ENCODE measurements at regions not wholly inside any gene's neighbourhood (a gene's known extent, or its start where the extent isn't known, plus 50 kb on each side); places are given as distances from the start of the nearest gene placed in this dataset.
"Not testable (repeated sequence)": the region's sequence is repeated elsewhere in the genome, so short reads cannot be mapped to it uniquely, and the experiment has no call there.

- DNase-seq (ENCODE audit: insufficient read length) (no peak), FAIRE-seq (no peak)
These were observed 133.7 kb downstream of the KIF4B start for GRCh38 chr5:155147222-155147621.

DNA sequence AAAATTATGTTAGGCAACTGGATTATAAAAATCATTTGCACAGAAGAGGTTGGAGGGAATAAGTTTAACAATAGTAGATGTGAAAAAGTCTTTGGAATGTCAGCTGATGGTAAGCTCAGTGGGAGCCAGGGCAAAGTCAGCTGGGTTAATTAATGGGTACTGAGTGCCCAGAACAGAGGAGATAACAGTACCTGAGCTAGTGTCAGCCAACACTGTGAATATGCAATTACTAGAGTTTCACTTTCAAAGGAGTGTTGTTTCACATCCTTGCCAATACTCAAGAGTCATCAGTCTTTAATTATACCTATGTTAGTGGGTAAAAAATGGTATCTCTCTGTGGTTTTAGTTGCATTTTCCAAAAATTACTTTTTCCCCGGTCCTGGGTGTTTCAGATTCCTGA lies 135.1 kb downstream of the KIF4B start:
- FAIRE-seq (no peak), DNase-seq (ENCODE audit: insufficient read length) (no peak)
- TF ChIP-seq POLR2AphosphoS5 (IDR thresholded peaks at IDR 0.05; ENCODE audit: low read depth, low read length), result no peak
- no peak for TF ChIP-seq TAF1 (IDR thresholded peaks at IDR 0.05; ENCODE audit: borderline replicate concordance, low read depth, low read length)
- no peak for TF ChIP-seq POLR2A (IDR thresholded peaks at IDR 0.05; ENCODE audit: low read depth, low read length)

More at GRCh38 chr5:155147222-155147621, 133.7 kb downstream of the KIF4B start:
- TF ChIP-seq POLR2AphosphoS5 (IDR thresholded peaks at IDR 0.05; ENCODE audit: low read depth, low read length) (no peak), POLR2A (IDR thresholded peaks at IDR 0.05; ENCODE audit: low read depth, low read length) (no peak), TAF1 (IDR thresholded peaks at IDR 0.05; ENCODE audit: borderline replicate concordance, low read depth, low read length) (no peak)

DNA sequence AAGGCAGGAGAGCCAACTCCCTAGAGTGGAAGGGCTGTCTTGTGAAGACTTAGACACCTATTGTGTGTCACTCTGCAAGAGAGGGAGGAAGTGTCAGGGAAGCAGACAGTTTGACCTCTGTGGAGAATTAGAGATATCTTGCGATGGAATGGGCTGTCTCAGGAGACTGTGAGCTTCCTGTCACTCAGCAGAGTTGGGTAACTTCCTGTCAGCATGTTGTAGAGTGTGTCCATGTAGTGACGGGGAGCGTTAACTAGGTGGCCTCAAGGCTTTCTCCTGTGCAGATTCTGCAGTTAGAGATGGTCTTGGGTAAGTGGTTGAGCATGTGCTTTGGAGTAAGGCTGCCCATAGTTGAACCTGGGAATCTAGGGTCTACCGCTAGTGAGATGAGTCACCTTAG lies 136.5 kb downstream of the KIF4B start:
- DNase-seq (ENCODE audit: insufficient read length) (no peak), FAIRE-seq (no peak)
- TF ChIP-seq TAF1 (IDR thresholded peaks at IDR 0.05; ENCODE audit: borderline replicate concordance, low read depth, low read length) (no peak), POLR2AphosphoS5 (IDR thresholded peaks at IDR 0.05; ENCODE audit: low read depth, low read length) (no peak), POLR2A (IDR thresholded peaks at IDR 0.05; ENCODE audit: low read depth, low read length) (no peak)

GRCh38 chr5:155154973-155155372 lies 141.4 kb downstream of the KIF4B start:
- FAIRE-seq (no peak), DNase-seq (ENCODE audit: insufficient read length) (no peak)
- TF ChIP-seq TAF1 (IDR thresholded peaks at IDR 0.05; ENCODE audit: borderline replicate concordance, low read depth, low read length) (no peak), POLR2AphosphoS5 (IDR thresholded peaks at IDR 0.05; ENCODE audit: low read depth, low read length) (no peak), POLR2A (IDR thresholded peaks at IDR 0.05; ENCODE audit: low read depth, low read length) (no peak)

- DNase-seq (ENCODE audit: insufficient read length); FAIRE-seq: not testable (repeated sequence)
These were observed 149.5 kb downstream of the KIF4B start for GRCh38 chr5:155163084-155163483.

- TF ChIP-seq TAF1 (IDR thresholded peaks at IDR 0.05; ENCODE audit: borderline replicate concordance, low read depth, low read length) (no peak), POLR2A (IDR thresholded peaks at IDR 0.05; ENCODE audit: low read depth, low read length) (no peak)
- FAIRE-seq, result no peak
- no peak for DNase-seq (ENCODE audit: insufficient read length)
These were observed 154.2 kb downstream of the KIF4B start for GRCh38 chr5:155167736-155168135.

DNA sequence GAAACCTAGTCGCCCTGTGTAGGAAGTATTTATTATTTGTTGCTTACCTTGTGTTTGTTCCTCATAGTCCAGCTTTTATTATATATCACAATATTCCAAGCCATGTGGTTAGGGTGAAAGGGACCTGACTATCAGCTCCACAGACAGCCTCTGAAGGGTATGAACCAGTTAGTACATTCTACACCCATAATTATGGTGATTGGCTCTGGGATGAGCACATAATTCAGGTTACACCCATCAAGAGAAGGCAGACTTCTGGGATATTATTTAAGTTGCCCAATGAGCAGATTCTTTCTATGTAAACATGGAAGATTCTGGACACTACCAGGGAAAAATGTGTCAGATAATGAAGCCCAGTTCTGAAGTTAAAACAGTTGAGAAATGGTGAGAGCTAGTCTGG lies 168.0 kb downstream of the KIF4B start:
- FAIRE-seq, result no peak
- DNase-seq (ENCODE audit: insufficient read length), result no peak
- TF ChIP-seq TAF1 (IDR thresholded peaks at IDR 0.05; ENCODE audit: borderline replicate concordance, low read depth, low read length), result no peak
- no peak for TF ChIP-seq POLR2A (IDR thresholded peaks at IDR 0.05; ENCODE audit: low read depth, low read length)
- no peak for TF ChIP-seq POLR2AphosphoS5 (IDR thresholded peaks at IDR 0.05; ENCODE audit: low read depth, low read length)

DNA sequence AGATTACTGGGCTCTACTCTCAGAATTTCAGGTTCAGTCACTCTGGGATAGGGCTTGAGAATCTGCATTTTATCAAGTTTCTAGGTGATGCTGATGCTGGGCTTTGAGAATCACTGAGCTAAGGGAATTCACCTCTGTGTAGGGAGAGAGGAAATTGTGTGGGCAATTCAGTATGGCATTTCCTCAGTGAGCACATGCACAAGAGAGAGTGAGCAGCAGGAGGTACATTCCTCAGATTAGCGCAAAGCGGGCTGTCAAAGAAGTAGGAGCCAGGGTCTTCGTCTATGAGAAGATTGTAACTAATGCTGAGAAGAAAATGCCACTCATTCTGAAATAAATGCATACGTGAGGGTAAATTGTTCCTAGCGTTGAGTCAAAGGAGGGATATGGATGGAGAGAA lies 175.9 kb downstream of the KIF4B start:
- DNase-seq (ENCODE audit: insufficient read length), result no peak
- TF ChIP-seq TAF1 (IDR thresholded peaks at IDR 0.05; ENCODE audit: borderline replicate concordance, low read depth, low read length) (no peak), POLR2A (IDR thresholded peaks at IDR 0.05; ENCODE audit: low read depth, low read length) (no peak), POLR2AphosphoS5 (IDR thresholded peaks at IDR 0.05; ENCODE audit: low read depth, low read length) (no peak)
- FAIRE-seq, result no peak

DNA sequence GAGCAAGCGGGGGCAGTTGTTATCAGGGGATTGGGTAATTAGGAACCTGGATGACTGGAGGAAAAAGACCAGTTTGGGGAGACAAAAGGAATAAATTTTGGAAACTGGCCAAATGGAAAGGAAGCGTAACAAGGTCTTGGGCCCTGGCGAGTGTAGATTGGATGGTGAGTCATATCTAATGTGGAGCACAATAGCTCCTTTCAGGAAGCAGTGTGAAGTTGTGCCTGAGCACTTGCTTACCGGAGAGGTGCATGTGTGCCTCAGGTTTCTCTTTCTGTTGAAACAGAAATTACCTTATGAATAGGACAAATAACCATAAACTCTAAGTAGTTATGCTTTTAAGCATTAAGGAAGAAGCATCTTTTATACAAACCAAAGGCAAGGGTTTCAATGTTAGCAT lies 176.4 kb downstream of the KIF4B start:
- FAIRE-seq, result no peak
- TF ChIP-seq POLR2A (IDR thresholded peaks at IDR 0.05; ENCODE audit: low read depth, low read length), result no peak
- no peak for DNase-seq (ENCODE audit: insufficient read length)

DNA sequence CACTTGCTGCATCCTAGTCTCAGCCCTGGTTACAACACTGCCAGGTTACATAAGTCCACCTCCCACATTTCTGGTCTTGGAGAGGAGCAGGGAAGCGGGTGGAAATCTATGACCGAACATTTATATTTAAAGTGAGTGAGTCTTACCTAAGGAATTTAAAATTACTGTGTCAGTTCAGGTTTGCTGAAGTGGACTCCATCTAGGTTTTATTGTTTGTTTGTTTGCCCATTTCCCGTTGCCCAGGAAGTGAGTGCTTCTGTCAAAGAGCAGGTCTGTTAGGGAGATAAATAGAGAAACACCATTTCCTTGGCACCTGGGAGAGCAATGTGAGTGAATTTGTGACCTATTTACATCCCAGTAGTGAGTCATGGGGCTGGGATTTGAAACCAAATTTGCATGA lies 179.5 kb downstream of the KIF4B start:
- DNase-seq (ENCODE audit: insufficient read length) (no peak), FAIRE-seq (no peak)
- TF ChIP-seq TAF1 (IDR thresholded peaks at IDR 0.05; ENCODE audit: borderline replicate concordance, low read depth, low read length) (no peak), POLR2AphosphoS5 (IDR thresholded peaks at IDR 0.05; ENCODE audit: low read depth, low read length) (no peak), POLR2A (IDR thresholded peaks at IDR 0.05; ENCODE audit: low read depth, low read length) (no peak)

GRCh38 chr5:155193483-155194107 lies 180.0 kb downstream of the KIF4B start:
- DNase-seq (ENCODE audit: insufficient read length), result no peak

GRCh38 chr5:155200608-155201007 lies 187.1 kb downstream of the KIF4B start:
- TF ChIP-seq POLR2A (IDR thresholded peaks at IDR 0.05; ENCODE audit: low read depth, low read length) (no peak), TAF1 (IDR thresholded peaks at IDR 0.05; ENCODE audit: borderline replicate concordance, low read depth, low read length) (no peak), POLR2AphosphoS5 (IDR thresholded peaks at IDR 0.05; ENCODE audit: low read depth, low read length) (no peak)
- DNase-seq (ENCODE audit: insufficient read length) (no peak), FAIRE-seq (no peak)

More at GRCh38 chr5:155193483-155194107, 180.0 kb downstream of the KIF4B start:
- no peak for FAIRE-seq
- TF ChIP-seq TAF1 (IDR thresholded peaks at IDR 0.05; ENCODE audit: borderline replicate concordance, low read depth, low read length), result no peak
- no peak for TF ChIP-seq POLR2AphosphoS5 (IDR thresholded peaks at IDR 0.05; ENCODE audit: low read depth, low read length)

GRCh38 chr5:155211764-155212163 lies 198.2 kb downstream of the KIF4B start:
- FAIRE-seq (no peak), DNase-seq (ENCODE audit: insufficient read length) (no peak)
- TF ChIP-seq POLR2A (IDR thresholded peaks at IDR 0.05; ENCODE audit: low read depth, low read length), result no peak
- TF ChIP-seq TAF1 (IDR thresholded peaks at IDR 0.05; ENCODE audit: borderline replicate concordance, low read depth, low read length), result no peak
- no peak for TF ChIP-seq POLR2AphosphoS5 (IDR thresholded peaks at IDR 0.05; ENCODE audit: low read depth, low read length)

All from GM12892 (cell line).